HL-60 (cell line): ENCODE measurements at regions not wholly inside any gene's neighbourhood (a gene's known extent, or its start where the extent isn't known, plus 50 kb on each side); places are given as distances from the start of the nearest gene placed in this dataset.

Source experiments
- POLR2AphosphoS5 ChIP-seq: IDR thresholded peaks from 2 replicates; pipeline ENCODE4 v1.6.1; 2012; ENCODE audit warnings: low read depth
- TF ChIP-seq, protein P1 (sequence below): IDR thresholded peaks from one replicate; pipeline ENCODE4 v1.5.1; 2011; ENCODE audit warnings: low read length, control low read depth, inconsistent platforms; ENCODE audit not compliant: insufficient read depth

- TF ChIP-seq, protein P1, sequence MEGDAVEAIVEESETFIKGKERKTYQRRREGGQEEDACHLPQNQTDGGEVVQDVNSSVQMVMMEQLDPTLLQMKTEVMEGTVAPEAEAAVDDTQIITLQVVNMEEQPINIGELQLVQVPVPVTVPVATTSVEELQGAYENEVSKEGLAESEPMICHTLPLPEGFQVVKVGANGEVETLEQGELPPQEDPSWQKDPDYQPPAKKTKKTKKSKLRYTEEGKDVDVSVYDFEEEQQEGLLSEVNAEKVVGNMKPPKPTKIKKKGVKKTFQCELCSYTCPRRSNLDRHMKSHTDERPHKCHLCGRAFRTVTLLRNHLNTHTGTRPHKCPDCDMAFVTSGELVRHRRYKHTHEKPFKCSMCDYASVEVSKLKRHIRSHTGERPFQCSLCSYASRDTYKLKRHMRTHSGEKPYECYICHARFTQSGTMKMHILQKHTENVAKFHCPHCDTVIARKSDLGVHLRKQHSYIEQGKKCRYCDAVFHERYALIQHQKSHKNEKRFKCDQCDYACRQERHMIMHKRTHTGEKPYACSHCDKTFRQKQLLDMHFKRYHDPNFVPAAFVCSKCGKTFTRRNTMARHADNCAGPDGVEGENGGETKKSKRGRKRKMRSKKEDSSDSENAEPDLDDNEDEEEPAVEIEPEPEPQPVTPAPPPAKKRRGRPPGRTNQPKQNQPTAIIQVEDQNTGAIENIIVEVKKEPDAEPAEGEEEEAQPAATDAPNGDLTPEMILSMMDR: no peak
- no peak for TF ChIP-seq POLR2AphosphoS5
These were observed 610.1 kb downstream of the TECRL start for GRCh38 chr4:63799166-63799565.
